Type B pancreatic cell (in vitro differentiated cells): ENCODE measurements at regions not wholly inside any gene's neighbourhood (a gene's known extent, or its start where the extent isn't known, plus 50 kb on each side); places are given as distances from the start of the nearest gene placed in this dataset.
"Not testable (repeated sequence)": the region's sequence is repeated elsewhere in the genome, so short reads cannot be mapped to it uniquely, and the experiment has no call there.

ENCODE experiments used
- DNase-seq: peaks from one replicate; pipeline ENCODE4 v3.0.0; 2021; ENCODE audit warnings: mixed read lengths; ENCODE audit not compliant: unreplicated experiment; ENCODE audit errors: extremely low spot score
- H3K27ac Mint-ChIP-seq: 2 replicates; pipeline ENCODE4 v1.8.0; 2021; ENCODE audit warnings: mild to moderate bottlenecking, mixed read lengths
- H3K27me3 Mint-ChIP-seq: 2 replicates; pipeline ENCODE4 v1.8.0; 2021; ENCODE audit warnings: mixed read lengths
- H3K36me3 Mint-ChIP-seq: 2 replicates; pipeline ENCODE4 v1.8.0; 2021; ENCODE audit warnings: mixed read lengths
- H3K4me1 Mint-ChIP-seq: one replicate; pipeline ENCODE4 v1.8.0; 2021; ENCODE audit warnings: mixed read lengths; ENCODE audit not compliant: unreplicated experiment
- H3K4me3 Mint-ChIP-seq: 2 replicates; pipeline ENCODE4 v1.8.0; 2021; ENCODE audit warnings: mild to moderate bottlenecking, mixed read lengths
- H3K9me3 Mint-ChIP-seq: 2 replicates; pipeline ENCODE4 v1.8.0; 2021; ENCODE audit warnings: mixed read lengths
- TF ChIP-seq, protein P1 (sequence below): fragments of 200-600 bp; sonication (generic); conservative IDR thresholded peaks from 2 replicates; pipeline ENCODE4 v1.5.0; 2021; ENCODE audit warnings: antibody characterized with exemption, mild to moderate bottlenecking

- no peaks in the 10 kb centered on the region for H3K36me3 Mint-ChIP-seq
- peaks cover 4% of the 10 kb centered on the region for H3K4me1 Mint-ChIP-seq
- no peak overlapping the region for H3K4me3 Mint-ChIP-seq
- no peak overlapping the region for H3K27ac Mint-ChIP-seq
- DNase-seq = no peak
- TF ChIP-seq, protein P1, sequence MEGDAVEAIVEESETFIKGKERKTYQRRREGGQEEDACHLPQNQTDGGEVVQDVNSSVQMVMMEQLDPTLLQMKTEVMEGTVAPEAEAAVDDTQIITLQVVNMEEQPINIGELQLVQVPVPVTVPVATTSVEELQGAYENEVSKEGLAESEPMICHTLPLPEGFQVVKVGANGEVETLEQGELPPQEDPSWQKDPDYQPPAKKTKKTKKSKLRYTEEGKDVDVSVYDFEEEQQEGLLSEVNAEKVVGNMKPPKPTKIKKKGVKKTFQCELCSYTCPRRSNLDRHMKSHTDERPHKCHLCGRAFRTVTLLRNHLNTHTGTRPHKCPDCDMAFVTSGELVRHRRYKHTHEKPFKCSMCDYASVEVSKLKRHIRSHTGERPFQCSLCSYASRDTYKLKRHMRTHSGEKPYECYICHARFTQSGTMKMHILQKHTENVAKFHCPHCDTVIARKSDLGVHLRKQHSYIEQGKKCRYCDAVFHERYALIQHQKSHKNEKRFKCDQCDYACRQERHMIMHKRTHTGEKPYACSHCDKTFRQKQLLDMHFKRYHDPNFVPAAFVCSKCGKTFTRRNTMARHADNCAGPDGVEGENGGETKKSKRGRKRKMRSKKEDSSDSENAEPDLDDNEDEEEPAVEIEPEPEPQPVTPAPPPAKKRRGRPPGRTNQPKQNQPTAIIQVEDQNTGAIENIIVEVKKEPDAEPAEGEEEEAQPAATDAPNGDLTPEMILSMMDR = no peak
- H3K27me3 Mint-ChIP-seq = peaks cover 9% of the 10 kb centered on the region
- peaks cover 24% of the 10 kb centered on the region for H3K9me3 Mint-ChIP-seq
Measured at GRCh38 chr17:74141612-74142011, 61.9 kb upstream of the RPL38 start.

DNA sequence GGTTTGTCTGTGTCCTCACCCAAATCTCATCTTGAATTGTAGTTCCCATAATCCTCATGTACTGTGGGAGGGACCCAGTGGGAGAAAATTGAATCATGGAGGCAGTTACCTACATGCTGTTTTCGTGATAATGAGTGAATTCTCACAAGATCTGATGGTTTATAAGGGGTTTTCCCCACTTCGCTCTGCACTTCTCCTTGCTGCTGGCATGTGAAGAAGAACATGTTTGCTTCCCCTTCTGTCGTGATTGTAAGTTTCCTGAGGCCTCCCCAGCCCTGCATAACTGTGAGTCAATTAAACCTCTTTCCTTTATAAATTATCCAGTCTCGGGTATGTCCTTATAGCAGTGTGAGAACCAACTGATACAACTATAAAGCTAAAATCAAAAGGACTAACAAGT, 60.2 kb upstream of the RPL38 start:
- not testable (repeated sequence) for DNase-seq, H3K27ac Mint-ChIP-seq, H3K4me1 Mint-ChIP-seq, H3K4me3 Mint-ChIP-seq, H3K27me3 Mint-ChIP-seq, H3K36me3 Mint-ChIP-seq
- H3K9me3 Mint-ChIP-seq = peaks cover 23% of the 10 kb centered on the region

DNA sequence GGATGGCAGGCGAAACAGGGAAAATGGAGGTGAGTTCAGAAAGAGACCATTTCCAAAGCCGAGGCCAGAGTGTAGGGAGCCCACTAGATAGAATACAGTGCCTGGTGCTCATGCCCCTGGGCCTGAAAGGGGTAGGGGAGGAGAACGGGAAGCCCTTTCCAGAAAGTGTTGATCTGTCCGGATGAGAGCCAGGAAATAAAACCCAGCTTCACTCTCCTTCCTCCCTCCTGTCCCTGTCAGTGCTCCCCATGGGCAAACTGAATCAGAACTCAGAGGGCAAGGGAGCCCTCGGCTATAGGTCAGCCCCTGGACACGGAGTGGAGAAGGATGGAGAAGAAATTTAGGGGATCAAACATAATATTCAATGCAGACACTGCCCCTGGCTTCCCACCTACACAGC, 57.7 kb upstream of the RPL38 start:
- Mint-ChIP-seq H3K4me3 (no peak overlapping the region), H3K27ac (no peak overlapping the region), H3K36me3 (no peaks in the 10 kb centered on the region), H3K27me3 (peaks cover 10% of the 10 kb centered on the region), H3K9me3 (peaks cover 9% of the 10 kb centered on the region), H3K4me1 (no peaks in the 10 kb centered on the region)
- no peak for DNase-seq
- TF ChIP-seq, protein P1 = no peak

- Mint-ChIP-seq H3K27me3 (peaks cover 10% of the 10 kb centered on the region), H3K27ac (no peak overlapping the region), H3K4me3 (no peak overlapping the region), H3K36me3 (no peaks in the 10 kb centered on the region), H3K9me3 (peaks cover 9% of the 10 kb centered on the region), H3K4me1 (no peaks in the 10 kb centered on the region)
- TF ChIP-seq, protein P1 = no peak
- DNase-seq = no peak
Measured at GRCh38 chr17:74146196-74146595, 57.3 kb upstream of the RPL38 start.

DNA sequence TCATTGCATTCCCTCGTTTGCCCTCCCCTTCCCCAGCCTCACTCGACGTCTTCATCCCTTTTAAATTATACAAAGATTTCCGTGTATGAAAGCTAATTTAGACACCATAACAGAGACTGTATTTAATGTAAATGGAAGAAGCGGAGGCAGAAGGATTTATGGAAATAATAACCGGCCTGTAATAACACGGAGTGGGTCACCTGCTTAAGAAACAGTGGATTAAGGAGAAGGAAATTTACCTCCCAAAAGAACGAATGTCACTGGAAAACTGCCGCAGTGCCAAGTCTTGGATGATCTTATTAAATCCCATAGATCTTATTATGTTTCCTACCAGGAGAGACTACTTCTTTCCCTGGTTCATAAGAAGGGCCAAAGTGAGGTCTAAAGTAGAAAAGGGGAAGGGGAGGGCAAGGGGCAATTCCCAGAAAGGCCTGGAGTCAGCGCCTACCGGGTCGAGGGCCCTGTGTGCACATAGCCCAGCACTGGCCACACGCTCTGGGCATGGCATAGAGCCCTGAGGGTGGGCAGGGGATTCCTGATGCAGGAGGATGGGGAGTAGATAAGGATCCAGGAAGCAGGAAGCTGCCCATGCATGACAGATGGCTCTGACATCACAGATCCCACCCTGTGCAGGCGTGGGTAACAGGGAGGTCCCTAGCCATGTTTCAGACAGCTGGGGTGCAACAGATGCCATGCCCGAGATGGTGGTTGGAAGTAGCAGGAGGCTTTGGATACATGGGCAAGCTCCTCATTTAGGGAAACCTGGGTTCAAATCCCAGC, 56.2 kb upstream of the RPL38 start:
- no peak for DNase-seq
- peaks cover 12% of the 10 kb centered on the region for H3K27me3 Mint-ChIP-seq
- peaks cover 8% of the 10 kb centered on the region for H3K9me3 Mint-ChIP-seq
- no peak overlapping the region for H3K27ac Mint-ChIP-seq
- H3K4me3 Mint-ChIP-seq = no peak overlapping the region
- TF ChIP-seq, protein P1 = no peak
- no peaks in the 10 kb centered on the region for H3K36me3 Mint-ChIP-seq
- H3K4me1 Mint-ChIP-seq = no peaks in the 10 kb centered on the region

GRCh38 chr17:74147966-74148365, 55.5 kb upstream of the RPL38 start:
- TF ChIP-seq, protein P1 = no peak
- no peaks in the 10 kb centered on the region for H3K36me3 Mint-ChIP-seq
- H3K27ac Mint-ChIP-seq = no peak overlapping the region
- no peak overlapping the region for H3K4me3 Mint-ChIP-seq
- DNase-seq = no peak
- H3K9me3 Mint-ChIP-seq = peaks cover 4% of the 10 kb centered on the region
- peaks cover 15% of the 10 kb centered on the region for H3K27me3 Mint-ChIP-seq
- no peaks in the 10 kb centered on the region for H3K4me1 Mint-ChIP-seq
